GM18505 (cell line): ENCODE measurements at regions not wholly inside any gene's neighbourhood (a gene's known extent, or its start where the extent isn't known, plus 50 kb on each side); places are given as distances from the start of the nearest gene placed in this dataset.
"Not testable (repeated sequence)": the region's sequence is repeated elsewhere in the genome, so short reads cannot be mapped to it uniquely, and the experiment has no call there.

Source experiments
- ATAC-seq: cut with Tn5 transposase; IDR thresholded peaks from one replicate; pipeline ENCODE4 v1.9.1; 2021; ENCODE audit not compliant: unreplicated experiment
- POLR2A ChIP-seq: IDR thresholded peaks from 4 replicates; pipeline ENCODE4 v1.6.1; 2011; ENCODE audit warnings: borderline replicate concordance; ENCODE audit not compliant: insufficient read depth, insufficient read length; ENCODE audit errors: extremely low read depth

GRCh38 chr6:71621918-71622519 lies 264.3 kb upstream of the RIMS1 start:
- no peak for TF ChIP-seq POLR2A

GRCh38 chr6:71642120-71642519 lies 244.2 kb upstream of the RIMS1 start:
- TF ChIP-seq POLR2A, result no peak
- no peak for ATAC-seq

More at GRCh38 chr6:71621918-71622519, 264.3 kb upstream of the RIMS1 start:
- ATAC-seq, result no peak

DNA sequence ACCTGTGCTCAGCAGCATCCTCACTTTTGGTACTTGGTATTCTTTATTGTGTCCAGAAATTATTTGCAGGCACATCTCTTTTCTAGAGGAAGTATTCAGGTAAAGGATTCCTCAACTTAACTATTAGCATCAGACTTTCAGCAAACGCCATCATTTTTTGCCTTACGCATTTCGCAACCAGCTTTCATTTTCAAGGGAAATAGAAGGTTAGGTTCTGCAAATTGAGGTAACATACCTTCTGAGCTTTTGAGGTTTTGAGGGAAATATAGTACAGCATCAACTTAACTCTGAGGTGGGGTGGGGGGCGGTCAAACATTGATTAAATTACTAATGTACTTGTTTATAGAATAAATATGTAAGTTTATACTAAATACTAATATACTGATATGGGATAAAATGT lies 243.6 kb upstream of the RIMS1 start:
- no peak for ATAC-seq
- TF ChIP-seq POLR2A, result no peak

- no peak for TF ChIP-seq POLR2A
- no peak for ATAC-seq
Observed at GRCh38 chr6:71645299-71645698, 241.1 kb upstream of the RIMS1 start.

- ATAC-seq, result no peak
- TF ChIP-seq POLR2A, result no peak
Observed at GRCh38 chr6:71649915-71650314, 236.4 kb upstream of the RIMS1 start.

DNA sequence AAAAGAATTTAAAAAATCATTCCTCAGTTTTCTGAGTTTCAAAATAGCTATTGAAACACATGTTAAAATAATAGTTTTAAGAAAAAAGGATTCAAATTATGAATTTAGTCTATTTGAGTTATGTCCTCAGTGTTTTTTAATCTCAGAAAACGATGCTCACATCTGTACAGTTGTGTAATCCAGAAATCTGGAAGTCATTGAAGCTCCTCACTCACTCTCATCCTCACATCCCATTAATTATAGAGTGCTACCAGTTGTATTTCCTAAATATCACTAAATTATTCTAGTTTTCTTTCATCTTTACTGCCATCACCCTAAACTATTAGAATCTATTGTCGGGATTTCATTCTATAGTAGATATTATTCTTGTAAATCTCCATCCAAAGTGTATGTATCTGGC lies 234.7 kb upstream of the RIMS1 start:
- no peak for TF ChIP-seq POLR2A

DNA sequence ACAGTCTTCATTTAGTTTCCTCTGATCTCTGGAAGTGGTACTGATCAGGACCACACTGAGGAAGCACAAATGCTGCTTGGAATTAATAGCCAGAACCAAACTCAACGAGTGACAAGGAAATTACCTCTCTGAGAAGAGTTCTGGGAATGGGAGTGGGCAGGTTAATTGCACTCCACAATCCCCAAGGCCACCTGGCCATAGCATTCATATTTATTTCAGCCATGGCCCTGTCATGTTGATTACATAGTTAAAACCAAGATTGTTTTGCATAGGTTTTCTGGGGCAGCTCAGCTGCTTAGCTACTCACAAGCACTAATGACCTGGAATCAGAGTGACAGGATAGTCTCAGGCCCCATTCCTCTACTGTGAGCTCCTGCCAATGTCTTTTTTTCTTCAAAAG lies 230.2 kb upstream of the RIMS1 start:
- ATAC-seq, result no peak
- TF ChIP-seq POLR2A, result no peak

More for the DNA sequence above, 234.7 kb upstream of the RIMS1 start:
- no peak for ATAC-seq

GRCh38 chr6:71665931-71666330 lies 220.4 kb upstream of the RIMS1 start:
- no peak for TF ChIP-seq POLR2A
- ATAC-seq, result no peak

DNA sequence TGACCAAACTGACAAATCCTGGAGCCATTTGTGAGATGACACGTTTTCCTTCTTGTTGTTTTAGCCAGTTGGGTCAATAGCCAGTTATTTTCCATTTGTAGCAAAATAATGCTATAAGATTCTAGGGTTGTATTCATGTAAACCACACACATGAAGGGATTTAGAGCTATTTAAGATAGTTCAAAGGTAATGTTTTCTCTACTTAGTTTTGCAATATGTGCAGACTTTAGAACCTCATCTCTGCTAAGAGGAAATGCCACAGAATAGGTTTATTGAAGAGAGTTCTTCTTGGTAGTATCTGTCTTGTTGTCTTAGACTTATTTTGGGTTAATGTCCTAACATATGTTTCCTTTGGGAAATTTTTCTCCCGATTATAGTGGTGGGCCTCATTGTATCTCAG lies 213.5 kb upstream of the RIMS1 start:
- no peak for ATAC-seq

GRCh38 chr6:71675386-71675785 lies 211.0 kb upstream of the RIMS1 start:
- no peak for TF ChIP-seq POLR2A
- no peak for ATAC-seq

More for the DNA sequence above, 213.5 kb upstream of the RIMS1 start:
- TF ChIP-seq POLR2A, result no peak

DNA sequence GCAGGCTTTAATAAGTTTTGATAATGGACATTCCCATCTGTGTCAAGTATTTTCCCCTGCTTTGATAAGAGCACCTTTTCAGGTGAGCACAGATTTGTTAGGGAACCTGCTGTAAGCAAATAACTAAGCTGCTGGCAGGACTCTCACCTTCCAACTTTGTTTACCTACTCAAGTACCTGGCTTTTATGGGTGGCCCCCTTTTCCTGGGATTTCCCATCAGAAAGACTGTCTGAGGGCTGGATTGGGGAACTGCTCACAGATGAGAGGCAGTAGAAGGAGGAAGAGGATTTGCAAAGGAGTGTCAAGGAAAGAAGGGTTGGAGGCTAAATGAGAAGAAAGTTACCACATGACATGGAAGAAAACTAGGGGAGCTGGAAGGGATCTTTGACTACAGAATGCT lies 210.1 kb upstream of the RIMS1 start:
- ATAC-seq, result no peak
- TF ChIP-seq POLR2A, result no peak

DNA sequence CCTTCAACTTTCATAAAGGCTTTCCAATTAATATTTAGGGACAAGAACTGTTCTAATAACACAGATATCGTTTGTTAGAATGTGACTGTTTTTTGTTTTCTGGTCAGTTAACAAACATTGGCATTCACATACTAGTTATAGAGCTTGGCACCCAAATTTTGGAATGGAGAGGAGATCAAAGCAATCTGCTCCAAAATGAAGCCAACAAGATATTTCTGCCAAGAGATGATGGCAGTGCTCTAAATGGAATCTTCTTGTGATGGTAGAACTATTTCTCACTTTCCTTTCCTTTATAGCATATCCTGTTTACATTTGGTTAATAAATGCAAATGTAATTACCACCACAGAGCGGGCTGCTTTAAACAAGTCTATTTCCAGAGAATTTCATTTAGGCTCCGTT lies 208.3 kb upstream of the RIMS1 start:
- no peak for ATAC-seq
- no peak for TF ChIP-seq POLR2A

DNA sequence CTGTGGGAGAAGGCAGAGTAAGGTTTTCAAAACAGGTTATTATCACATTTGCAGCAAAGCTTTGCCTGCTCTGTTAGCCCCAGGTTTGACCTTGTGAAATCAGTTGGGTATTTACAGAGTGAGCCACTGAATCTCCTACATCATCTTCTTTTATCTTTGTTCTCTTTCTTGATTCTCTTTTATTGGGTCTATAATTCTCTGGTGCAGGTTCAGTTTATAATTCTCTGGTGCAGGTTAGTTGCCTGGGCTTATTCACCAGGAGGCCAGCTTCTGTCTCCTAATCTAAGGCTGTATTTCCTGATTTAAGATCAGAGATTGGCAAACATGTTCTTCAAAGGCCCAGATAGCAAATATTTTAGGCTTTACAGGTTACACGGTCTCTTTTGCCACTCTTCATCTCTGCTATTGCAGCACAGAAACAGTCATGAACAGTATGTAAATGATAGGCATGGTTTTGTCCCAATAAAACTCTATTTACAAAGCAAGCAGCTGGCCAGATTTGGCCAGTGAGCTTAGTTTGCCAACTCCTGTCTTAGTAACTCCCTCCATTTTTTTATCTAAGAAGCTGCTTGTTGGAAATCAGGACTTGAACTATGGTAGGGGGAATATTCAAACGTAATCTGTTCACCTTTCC lies 205.0 kb upstream of the RIMS1 start:
- TF ChIP-seq POLR2A, result no peak
- ATAC-seq, result no peak

GRCh38 chr6:71686021-71686677 lies 200.2 kb upstream of the RIMS1 start:
- ATAC-seq, result not testable (repeated sequence)
